Amniotic epithelial cell (primary cell): ENCODE measurements at regions not wholly inside any gene's neighbourhood (a gene's known extent, or its start where the extent isn't known, plus 50 kb on each side); places are given as distances from the start of the nearest gene placed in this dataset.
"Not testable (repeated sequence)": the region's sequence is repeated elsewhere in the genome, so short reads cannot be mapped to it uniquely, and the experiment has no call there.

Experiments
- DNase-seq: peaks from one replicate; pipeline ENCODE4 v3.0.0-alpha.2; 2010; ENCODE audit warnings: low read depth

DNA sequence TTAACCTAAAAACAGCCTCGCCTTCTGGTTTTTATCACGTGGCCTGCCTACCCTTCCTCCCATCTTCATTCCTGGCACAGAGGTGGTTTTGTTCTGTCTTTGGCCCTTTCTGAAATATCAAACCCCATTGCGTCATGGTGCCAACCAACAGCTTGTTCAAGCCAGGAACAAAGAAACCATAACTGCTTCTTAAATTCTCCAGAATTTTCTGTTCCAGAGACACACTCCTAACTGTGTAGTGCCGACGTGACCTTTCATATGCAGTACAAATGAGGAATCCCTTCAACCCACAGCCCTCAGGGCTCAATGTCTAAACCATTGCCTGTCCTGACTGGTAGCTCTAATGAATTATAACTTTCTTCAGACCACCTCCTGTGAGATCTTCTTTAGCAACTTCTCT lies 82.2 kb upstream of the TNP1 start:
- no peak for DNase-seq

DNA sequence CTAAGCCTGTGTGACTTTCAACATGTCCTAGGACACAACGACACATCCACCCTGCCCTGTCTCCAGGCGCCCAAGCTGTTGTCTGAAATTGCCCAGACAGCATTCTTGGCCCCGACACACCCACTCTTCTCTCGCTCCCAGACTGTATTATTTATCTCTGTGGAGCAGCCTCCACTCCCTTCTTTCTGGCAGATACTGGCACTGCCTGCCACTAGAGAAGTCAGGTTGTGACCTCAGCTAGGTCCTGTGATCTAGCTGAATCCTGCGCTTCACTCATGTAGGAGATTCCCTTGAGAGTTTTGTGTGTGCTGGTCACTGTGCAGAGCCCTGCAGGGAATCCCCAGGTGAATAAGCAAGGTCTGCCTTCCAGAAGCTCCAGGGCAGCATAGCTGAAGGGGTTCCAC lies 77.1 kb upstream of the TNP1 start:
- DNase-seq = peak; percentile 60

DNA sequence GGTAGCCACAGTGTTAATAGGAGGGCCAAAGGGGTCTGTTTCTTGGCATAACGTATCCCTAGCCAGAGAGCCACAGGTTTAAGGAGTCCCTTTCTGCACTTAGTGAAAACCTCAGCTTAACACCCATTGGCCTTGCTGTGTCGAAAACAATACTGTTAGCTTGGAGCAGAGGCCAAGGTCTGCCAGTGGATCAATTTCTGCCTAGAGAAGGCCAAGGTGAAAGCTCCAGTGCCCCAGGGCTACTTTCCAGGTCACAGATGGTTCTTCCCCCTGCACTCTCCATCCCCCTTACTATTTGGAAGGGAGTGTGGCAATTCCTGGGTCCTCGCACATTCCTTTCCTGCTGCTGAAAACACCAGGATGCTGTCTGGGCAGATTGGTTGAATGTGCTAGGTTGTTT lies 74.8 kb upstream of the TNP1 start:
- no peak for DNase-seq

DNA sequence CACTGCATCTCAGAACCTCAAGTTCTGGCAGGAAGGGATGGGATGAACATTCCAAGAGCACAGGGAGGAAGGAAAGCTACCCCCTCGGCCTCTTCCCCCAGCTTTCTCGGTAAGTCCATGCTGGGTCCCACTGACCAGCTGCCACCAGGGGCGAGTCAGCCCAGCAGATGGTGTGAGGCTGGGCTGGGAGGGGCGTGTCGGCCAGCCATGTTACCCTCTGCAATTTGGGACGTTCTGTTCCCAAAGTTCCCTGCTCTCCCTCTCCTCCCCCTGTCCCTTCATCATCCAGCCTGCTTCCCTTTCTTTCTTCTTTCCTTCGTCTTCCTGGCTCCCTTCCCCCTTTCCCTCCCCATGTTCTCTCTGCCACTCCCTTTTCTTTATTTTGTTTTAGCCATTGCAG lies 74.3 kb upstream of the TNP1 start:
- DNase-seq = no peak

DNA sequence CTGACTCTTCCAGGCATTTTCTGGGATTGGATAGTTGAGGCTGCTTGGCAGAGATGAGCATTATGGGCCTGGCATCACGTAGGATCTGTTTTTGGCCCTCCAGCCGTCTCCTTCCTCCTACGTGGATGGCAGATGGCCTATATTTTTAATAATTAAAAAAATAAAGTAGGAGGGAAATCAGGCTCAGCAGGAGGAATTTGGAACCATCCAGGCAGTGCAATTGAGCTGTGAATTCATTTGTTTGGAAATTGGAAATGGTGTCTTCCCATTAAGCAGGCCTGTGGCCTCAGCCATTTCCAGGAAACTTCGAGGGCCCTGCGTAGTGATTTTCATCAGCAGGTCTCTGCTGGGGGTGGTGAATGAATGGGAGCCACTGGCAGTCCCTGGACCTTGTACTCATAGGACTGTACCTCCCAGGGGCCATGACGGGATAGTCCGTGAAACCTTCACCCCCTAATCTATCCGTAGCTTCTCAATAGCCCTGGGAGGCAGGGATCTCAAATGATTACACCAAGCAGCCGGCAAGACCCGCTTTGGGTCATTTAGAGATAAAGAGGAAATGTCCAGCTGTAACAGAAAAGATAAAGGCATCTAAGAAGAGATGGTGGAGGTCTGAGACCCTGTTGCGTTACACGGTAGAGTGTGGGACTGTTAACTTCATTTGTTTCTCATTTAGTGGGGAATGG lies 73.1 kb upstream of the TNP1 start:
- no peak for DNase-seq

DNA sequence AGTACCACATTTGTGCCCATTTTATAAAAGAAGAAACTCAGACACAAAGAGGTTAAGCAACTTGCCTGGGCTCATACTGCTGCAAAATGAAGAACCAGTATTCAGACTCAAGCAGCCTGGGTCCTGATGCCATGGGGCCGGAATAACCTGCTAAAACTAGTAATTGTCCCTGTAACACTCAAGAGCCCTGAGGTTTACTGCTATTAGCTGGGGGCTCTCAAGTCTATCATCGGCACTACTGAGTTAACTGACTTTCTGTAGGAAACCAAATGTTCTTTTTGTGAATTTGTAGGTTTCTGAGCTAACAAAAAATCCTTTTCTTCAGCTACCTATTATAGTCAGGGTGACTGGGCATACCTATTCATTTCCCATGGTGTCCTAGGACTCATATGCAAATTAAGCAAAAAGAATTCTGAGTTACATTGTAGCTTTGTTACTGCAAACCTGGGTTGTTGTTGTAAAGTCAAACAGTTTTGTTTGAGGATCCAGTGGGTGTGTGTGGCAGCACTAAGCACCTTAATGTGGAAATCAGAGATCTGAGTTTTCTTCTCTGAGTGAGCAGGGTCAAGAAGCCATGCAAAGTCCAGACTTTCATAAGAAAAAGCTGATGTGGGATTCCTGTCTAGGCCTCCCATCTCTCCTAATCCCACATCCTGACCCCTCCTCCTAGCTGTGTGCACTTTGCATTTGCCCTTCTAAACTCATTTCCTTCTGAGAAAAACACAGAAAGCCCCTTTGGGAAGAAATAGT lies 72.4 kb upstream of the TNP1 start:
- DNase-seq = no peak

DNA sequence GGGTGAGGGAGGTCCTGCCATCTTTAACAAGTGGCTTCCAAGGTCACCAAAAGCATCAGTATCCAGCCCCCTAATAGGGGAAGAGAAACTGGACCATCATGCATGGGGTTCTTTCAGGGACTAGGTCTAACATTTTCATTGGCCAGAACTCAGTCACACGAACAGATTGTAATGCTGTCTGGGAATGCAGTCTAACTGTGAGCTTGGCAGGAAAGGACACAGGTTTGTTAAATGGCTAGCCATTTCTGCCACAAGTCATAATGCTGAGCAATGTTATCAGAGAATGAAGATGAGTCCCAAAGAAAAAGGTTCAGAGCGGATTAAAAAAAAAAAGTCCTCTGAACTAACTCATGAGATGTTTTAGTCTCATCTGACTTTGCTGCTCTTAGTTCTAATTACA lies 70.9 kb upstream of the TNP1 start:
- DNase-seq = no peak

DNA sequence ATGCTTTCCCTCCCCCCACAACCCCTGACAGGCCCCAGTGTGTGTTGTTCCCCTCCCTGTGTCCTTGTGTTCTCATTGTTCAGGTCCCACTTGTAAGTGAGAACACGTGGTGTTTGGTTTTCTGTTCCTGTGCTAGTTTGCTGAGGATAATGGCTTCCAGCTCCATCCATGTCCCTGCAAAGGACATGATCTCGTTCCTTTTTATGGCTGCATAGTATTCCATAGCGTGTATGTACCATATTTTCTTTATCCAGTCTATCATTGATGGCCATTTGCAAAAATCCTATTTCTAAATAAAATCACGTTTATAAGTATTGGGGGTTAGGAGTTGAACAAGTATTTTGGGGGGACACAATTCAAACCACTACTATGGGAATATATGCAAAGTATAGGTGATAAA lies 69.5 kb upstream of the TNP1 start:
- DNase-seq = not testable (repeated sequence)

DNA sequence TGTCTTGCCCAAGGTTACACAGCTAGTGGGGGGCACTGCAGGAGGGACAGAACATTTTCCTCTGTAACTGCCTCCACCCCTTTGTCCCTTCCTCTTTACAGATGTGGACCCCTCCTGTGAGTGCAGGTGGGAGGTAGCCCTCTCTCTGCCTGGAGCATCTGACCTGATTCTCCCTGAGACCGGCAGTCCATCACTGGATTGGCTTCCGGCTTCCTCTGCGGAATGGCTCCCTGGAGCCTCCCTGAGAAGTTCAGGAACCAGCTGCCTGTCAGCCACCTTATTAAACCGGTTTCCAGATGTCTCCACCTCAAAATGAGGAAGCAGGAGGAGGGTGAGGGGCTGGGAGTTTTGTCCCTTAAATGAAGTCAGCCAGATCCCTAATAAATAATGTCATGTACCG lies 67.3 kb upstream of the TNP1 start:
- DNase-seq = no peak

DNA sequence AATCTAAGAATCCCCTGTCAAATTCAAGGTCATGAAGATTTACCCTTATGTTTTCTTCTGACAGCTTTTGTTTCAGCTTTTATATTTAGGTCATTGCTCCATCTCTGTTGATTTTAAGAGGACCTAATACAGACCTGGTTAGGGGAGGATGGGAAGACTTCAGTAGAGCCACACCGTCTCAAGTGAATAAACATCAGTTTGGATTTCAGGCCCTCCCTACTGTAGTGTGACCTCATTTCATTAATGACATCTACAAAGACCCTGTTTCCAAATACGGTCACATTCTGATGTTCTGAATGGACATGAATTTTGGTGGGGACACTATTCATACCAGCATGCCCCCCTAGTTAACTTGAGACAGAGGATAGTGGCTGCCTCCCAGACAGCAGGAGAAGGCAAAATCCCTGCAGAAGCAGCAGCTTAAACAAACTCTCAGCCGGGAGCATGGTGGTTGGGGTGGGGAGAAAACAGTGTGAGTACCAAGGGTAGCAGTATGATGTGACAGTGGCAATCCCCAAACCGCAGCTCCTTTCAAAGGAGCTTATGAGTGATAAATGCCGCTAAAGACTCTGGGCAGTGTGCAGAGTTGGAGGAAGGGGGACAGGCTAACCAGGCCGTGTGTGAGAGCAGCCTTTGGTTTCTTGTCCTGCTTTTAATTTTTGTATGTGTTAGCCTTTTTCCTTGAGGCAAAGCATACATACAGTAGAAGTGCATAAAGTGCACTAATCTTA lies 65.9 kb upstream of the TNP1 start:
- no peak for DNase-seq

DNA sequence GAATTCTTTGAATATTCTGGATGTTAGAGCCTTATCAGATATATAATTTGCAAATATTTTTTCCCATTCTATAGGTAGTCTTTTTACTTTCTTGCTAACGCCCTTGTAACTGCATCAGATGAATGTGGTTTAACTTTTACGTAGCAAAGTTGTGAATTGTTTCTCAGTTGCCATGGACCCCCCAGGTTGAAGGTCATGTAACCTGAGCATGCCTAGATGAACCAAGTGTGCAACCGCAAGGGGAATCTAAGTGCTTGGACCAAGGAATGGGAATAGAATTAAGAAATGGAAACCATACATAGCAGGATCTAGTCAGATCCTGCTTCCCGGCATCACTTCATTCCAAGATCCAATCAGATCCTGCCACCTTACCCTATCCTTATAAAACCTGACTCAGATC lies 65.1 kb upstream of the TNP1 start:
- no peak for DNase-seq

DNA sequence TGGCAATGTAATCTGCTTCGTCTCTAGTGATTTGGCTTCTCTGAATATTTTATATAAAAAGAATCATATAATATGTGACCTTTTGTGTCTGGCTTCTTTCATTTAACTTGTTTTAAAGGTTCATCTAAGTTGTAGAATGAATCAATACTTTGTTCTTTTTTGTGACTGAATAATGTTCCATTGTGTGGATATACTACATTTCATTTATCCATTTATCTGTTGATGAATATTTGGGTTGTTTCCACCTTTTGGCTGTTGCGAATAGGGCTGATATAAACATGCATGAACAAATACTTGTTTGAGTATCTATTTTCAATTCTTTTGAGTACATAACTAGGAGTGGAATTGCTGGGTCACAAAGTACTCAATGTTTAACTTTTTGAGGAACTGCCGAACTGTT lies 63.8 kb upstream of the TNP1 start:
- DNase-seq = no peak

DNA sequence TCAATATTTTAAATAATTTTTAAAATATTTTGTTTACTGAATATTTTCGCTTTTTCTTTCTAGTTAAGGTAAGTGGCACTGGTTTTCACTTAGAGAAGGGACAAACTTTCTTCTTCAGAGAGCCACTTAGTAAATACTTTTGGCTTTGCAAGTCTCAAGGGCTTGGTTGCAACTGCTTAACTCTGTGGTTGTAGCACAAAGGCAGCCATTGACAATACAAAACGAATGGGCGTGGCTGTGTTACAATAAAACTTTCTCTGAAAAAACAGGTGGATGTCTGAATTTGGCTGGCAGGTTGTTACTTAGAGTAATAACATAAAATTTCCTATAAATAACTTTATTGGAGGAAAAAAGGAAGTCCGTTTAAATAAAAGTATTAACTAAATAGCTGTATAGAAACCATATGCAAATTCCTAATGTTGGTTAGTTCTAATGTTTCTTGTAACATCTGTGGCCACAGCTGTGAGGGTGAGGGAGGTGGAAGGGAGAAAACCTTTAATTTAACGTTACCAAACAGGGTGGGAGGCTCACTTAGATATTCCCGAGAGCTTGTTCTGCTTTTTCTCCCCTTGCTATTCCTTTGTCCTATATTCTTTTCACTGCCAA lies 62.4 kb upstream of the TNP1 start:
- no peak for DNase-seq

DNA sequence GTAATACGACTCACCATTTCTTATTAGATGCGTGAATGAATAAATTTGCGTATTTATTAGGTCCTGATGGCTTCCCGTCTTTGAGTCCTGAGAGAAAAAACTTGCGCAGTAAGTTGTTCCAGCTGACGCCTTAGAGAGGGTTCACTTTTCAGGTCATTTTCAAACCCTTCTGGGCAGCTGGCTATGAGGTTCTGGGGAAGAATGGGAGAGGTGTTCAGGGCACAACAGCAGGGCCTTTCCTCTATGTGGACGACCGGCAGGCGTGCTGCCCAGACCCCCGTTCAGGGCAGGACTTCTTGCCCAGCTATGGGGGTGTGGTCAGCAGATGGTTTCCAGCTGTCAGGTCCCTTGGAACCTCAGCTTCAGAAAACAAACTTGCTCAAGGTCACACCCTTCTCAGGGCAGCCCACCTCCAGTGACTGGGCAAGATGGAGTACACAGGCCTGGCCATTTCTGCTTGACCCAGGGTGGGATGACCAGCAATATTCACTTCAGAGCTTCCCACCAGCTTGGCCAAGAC lies 61.1 kb upstream of the TNP1 start:
- DNase-seq = no peak

DNA sequence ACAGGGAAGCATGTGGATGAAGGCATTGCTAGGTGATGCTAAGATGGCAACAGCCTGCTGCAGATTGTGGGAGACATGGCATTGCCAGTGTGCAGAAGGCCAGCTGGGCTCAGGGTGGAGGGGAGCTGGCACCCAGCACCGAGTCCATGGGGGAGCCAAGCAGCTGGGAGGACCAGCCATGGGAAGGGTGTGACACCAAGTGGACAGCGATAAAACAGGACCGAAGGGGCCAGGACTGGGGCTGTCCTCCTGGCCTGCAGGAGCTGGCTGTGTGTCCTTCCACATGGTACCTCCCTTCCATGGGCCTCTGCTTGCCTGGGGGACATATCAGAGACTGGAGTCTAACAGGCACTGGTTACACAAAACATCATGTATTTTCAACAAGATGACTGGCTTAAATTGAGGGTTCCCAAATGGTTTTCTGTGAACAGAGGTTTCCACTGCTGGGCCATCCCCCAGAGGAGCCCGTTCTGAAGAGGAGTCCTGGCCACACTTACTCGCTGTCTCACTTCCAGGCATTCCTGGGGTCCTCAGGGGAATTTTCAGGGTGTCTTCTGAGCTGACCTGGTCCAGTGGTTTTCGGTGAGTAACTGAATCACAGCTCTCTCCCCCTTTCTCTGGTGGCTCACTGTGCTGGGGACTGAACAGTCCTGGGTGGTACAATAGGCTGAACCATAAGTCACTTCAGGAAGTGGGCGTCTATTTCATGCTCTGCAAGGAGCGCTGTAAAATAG lies 60.4 kb upstream of the TNP1 start:
- DNase-seq = no peak

DNA sequence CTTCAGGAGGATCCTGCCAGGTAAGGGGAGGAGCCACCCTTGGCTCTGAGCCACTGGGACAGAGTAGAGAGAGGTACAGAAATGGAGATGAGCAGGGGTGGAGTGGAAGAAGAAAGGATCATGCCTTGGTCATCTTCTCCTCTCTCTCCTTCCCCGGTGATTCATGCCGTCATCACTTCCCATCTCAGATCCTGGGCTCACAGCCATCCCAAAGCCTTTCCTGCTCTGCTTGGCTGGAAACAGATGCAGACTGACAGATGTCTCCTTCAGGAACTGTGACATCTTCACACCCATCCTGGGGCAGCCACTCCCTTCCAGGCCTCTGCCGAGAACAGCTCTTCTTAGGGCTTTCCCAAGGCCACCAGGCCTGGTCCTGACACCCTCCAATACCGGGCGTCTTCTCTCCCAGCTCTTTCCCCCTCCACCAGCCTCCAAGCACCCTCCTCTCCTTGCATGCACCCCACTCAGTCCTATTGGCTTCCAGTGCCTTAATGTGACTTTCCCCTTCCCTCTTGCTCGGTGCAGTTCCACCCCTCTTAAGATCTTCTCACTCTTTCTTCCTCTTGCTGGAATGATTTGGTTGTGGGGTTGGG lies 58.3 kb upstream of the TNP1 start:
- DNase-seq = peak; percentile 45

DNA sequence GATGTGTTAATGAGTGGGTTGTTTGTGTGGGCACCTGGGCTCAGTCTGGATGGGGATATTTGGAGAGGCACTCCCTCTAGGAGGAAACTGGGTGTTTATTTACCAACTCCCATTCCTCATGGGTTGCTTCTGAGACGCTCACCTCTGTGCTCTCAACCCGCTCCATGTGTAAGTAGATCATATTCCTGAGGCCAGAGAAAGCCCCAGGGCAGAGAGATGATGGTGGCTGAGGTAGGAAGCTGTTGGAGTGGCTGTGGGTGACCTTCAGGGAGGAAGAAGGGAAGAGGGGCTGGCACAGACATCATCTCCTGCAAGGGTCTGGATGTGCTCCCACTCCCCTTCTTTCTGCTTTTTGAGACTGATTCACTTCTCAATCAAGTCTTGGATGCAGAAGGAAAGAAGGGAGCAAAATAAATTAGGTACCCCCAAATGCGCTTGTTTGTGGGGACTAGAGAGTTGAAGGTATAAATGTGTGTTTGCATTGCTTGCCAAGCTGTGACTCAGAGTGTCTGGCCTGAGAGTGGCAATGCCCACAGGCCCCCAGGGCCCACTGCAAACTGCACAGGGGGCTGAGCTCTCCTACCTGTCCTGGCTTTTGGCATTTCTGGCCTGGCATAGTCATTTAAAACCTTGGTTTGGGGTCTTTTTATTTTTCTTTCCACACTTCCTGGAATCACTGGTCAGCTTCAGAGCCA lies 57.2 kb upstream of the TNP1 start:
- DNase-seq = no peak

DNA sequence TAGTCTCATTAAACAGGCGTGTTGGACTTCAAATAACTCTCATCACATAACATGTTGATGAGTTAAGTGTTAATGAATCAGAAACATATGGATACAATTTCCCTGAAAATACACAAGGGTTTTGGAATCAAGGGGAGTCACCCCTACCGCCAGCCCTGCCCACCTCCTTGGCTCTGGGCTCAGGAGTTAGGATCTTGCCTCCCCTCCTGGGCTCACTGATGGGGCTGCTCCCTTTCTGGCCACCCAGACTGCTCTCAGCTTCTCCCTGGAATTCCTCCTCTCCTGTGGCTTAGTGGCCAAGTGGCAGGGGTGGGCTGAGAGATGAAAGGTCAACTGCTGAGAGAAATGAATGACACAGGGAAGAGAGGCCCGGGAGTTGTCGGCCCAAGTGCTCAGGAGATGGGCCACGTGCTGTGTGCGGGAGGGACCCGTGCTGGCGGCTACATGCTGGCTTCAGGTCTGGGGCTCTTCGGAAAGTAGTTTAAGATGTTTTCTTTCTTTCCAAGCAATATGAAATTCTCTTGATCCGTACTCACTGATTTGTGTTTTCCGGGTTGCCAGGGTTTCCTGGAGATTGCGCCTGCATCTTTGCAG lies 55.8 kb upstream of the TNP1 start:
- no peak for DNase-seq

DNA sequence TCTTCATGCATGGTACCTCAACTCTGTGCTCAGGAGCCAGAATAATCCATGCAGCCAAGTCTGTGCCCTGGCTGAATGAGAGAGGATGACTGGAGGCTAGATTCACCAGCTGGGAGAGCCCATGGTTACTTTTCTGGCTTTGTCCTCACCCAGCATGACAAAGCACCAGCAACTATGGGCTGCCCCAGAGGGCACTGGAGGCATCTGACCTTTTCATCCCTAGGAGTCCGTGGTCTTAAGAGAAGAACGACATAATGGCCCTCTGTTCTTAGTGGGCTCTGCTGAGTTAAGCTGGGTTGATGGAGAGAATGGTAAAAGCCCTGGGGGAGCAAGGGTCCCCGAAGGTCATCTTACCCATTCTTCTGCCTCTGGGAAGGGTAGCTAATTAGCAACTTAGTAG lies 54.6 kb upstream of the TNP1 start:
- DNase-seq = no peak

DNA sequence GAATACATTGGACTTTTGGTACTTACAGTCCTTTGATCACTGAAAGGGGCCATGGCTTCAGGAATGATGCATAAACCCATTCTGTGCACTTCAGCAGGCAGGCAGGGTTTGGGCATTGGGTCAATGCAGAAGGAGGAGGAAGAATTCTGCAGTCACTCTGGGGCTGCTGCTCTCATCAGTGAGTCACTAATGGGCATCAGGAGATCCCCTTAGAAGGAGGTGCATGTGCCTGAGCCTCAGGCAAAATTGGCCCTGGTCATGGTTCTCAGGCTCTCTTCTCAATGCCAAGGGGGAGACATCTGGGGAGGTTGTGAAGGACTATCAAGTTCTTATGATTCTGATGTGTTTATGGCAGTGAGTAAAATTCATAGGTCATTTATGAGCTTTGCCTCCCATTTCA lies 52.0 kb upstream of the TNP1 start:
- DNase-seq = no peak

DNA sequence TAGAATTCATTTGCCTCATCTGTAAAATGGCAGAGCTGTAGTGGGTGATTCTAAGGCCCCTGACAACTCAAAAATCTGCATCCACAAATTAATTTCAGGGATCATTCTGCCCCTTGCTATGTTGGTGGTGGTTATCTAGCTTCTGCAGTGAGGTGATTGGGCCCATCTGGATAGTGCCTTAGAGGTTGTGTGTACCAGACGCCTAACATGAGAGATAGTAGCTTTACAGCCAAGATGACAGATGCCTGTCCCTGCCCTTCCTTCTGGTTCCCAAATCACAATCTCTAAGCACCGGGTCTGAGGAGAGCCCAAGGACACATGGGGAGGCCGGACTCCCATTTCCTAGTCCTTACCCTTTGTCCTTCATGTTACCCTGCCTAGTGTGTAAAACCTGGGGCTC lies 51.1 kb upstream of the TNP1 start:
- no peak for DNase-seq
